Transverse colon (tissue), 4 donors: ENCODE measurements at regions not wholly inside any gene's neighbourhood (a gene's known extent, or its start where the extent isn't known, plus 50 kb on each side); places are given as distances from the start of the nearest gene placed in this dataset.

ENCODE experiments used
- DNase-seq: peaks from one replicate; pipeline ENCODE4 v3.0.0-alpha.2; 2019
- H3K27ac ChIP-seq, 4 donors: fragments of 200-600 bp; sonication (generic); 2 replicates each; pipeline ENCODE4 v1.5.1; 2016 to 2018; ENCODE audit warnings: inconsistent platforms in 4 of 4
- H3K27me3 ChIP-seq: fragments of 200-600 bp; sonication (generic); 2 replicates; pipeline ENCODE4 v1.5.1; 2017; ENCODE audit warnings: inconsistent platforms
- H3K36me3 ChIP-seq, 4 donors: fragments of 200-600 bp; sonication (generic); 2 replicates each; pipeline ENCODE4 v1.5.1; 2017 to 2019; ENCODE audit warnings: inconsistent platforms in 4 of 4
- H3K4me1 ChIP-seq, 4 donors: fragments of 200-600 bp; sonication (generic); 2 replicates each; pipeline ENCODE4 v1.5.1; 2017 to 2020; ENCODE audit warnings: inconsistent platforms in 4 of 4
- H3K4me3 ChIP-seq, 4 donors: fragments of 200-600 bp; sonication (generic); 1 replicate in 1 of 4; 2 replicates in 3 of 4; pipeline versions ENCODE4 v1.5.1 to v1.6.1; 2017 to 2019; ENCODE audit warnings: inconsistent platforms in 4 of 4
- H3K9me3 ChIP-seq, 2 donors: fragments of 200-600 bp; sonication (generic); 2 replicates each; pipeline ENCODE4 v1.5.1; 2017 to 2019; ENCODE audit warnings: inconsistent platforms in 2 of 2
- EP300 ChIP-seq: sonication (generic); formaldehyde crosslinking; IDR thresholded peaks from one replicate; pipeline ENCODE4 v1.6.1; 2017; ENCODE audit warnings: antibody characterized with exemption, low read depth
- POLR2A ChIP-seq: fragments of 450-650 bp; IDR thresholded peaks from one replicate; pipeline ENCODE4 v1.6.1; 2016; ENCODE audit warnings: antibody characterized with exemption, mild to moderate bottlenecking, moderate library complexity
- POLR2AphosphoS5 ChIP-seq, 3 donors: sonication (generic); formaldehyde crosslinking; IDR thresholded peaks; one replicate each; pipeline ENCODE4 v1.6.1; 2016; ENCODE audit warnings: antibody characterized with exemption in 3 of 3
- WGBS, 2 donors: methylation state at CpG; one replicate each; pipeline ENCODE4 v1.1.5; 2018; ENCODE audit warnings: low coverage in 1 of 2; 5-methylcytosine and 5-hydroxymethylcytosine counted together
- in situ Hi-C, 4 donors: fragments of 200-750 bp; cut with MboI; loops; one replicate each; pipeline versions ENCODE4 v1.15.0 to v1.15.1; 2017; ENCODE audit warnings: low sequenced_read_pairs in 3 of 4, low pct_ligation_motif_present in 1 of 4, low pct_unique_long_range_greater_than_20kb in 1 of 4
- intact Hi-C: fragments of 100-400 bp; cut with DNase I; formaldehyde crosslinking; loops from one replicate; pipeline ENCODE4 v1.15.1; 2023; ENCODE audit warnings: low total_unique reads
- TF ChIP-seq, protein P1 (sequence below), 5 experiments: fragments of 200-600 bp in 3 of 5; fragments of 450-650 bp in 2 of 5; sonication (generic) in 3 of 5; IDR thresholded peaks; 1 replicate in 2 of 5; 2 replicates in 3 of 5; pipeline ENCODE4 v1.5.1; 2016 to 2017; ENCODE audit warnings: antibody characterized with exemption in 5 of 5, inconsistent platforms in 3 of 5, mild to moderate bottlenecking in 2 of 5, moderate library complexity in 1 of 5

DNA sequence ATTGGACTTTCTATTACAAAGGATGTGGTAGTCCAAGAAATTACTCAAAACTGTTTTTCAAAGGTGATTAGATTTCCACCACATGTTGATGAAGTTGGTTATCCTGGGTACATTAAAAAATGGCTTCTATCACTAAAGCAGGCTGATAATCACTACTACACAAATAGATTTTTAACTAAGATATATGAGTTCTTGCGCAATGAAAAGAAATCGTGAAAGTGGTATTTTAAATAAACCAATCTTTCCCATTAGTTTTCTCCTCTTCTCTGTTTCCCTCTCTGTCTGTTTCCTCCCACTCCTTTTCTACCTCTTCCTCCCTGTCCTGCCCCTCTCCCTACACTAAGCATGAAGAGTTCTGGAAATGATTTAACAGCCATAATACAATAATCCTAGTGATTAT lies 487.9 kb upstream of the CITED2 start:
- intact Hi-C loops: no loop called here
- 77 to 86% methylated on average over 2 of the region's 2 CpGs for WGBS, 2 donors

DNA sequence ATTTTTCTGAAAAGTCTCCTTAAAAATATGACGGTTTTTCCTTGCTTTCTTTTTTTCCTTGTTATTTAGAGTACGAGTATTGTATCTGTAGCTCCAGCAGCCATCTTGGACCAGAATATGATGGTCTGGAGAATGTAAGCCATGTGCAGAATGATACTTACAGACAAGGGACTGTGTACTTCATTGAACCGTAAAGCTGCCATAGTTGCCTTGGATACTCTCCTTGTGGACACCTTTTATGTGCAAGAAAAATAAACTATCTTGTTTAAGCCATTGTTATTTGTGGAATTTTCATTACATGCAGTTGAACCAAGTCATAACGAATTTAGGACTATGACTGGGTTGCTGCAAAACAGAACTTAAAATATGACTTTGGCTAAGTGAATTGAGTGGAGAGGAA lies 485.8 kb upstream of the CITED2 start:
- no peak for DNase-seq
- Histone ChIP-seq H3K4me3 (no peak overlapping the region), H3K9me3 (no peaks in the 10 kb centered on the region), H3K27ac (peak overlapping the region in 2 of 4 donors; percentile 15 to 53), H3K27me3 (no peaks in the 10 kb centered on the region), H3K36me3 (no peaks in the 10 kb centered on the region), H3K4me1 (peaks cover 0 to 18% (median 10%) of the 10 kb centered on the region in 4 donors)
- TF ChIP-seq, protein P1, sequence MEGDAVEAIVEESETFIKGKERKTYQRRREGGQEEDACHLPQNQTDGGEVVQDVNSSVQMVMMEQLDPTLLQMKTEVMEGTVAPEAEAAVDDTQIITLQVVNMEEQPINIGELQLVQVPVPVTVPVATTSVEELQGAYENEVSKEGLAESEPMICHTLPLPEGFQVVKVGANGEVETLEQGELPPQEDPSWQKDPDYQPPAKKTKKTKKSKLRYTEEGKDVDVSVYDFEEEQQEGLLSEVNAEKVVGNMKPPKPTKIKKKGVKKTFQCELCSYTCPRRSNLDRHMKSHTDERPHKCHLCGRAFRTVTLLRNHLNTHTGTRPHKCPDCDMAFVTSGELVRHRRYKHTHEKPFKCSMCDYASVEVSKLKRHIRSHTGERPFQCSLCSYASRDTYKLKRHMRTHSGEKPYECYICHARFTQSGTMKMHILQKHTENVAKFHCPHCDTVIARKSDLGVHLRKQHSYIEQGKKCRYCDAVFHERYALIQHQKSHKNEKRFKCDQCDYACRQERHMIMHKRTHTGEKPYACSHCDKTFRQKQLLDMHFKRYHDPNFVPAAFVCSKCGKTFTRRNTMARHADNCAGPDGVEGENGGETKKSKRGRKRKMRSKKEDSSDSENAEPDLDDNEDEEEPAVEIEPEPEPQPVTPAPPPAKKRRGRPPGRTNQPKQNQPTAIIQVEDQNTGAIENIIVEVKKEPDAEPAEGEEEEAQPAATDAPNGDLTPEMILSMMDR (IDR thresholded peaks at IDR 0.05): no peak
- peak; percentile 78 for TF ChIP-seq EP300
- TF ChIP-seq POLR2A: no peak
- TF ChIP-seq POLR2AphosphoS5 (IDR thresholded peaks at IDR 0.05): peak; percentile 81 to 97 (median 84)
- intact Hi-C loops (no loop called here), in situ Hi-C loops (loop anchor here in 1 of 4 donors (25.0 kb wide), 1 partner anchor 473 kb away; no protein-coding TSS in a partner anchor)
- WGBS, 2 donors: 76 to 82% methylated on average over 4 of the region's 4 CpGs

More for the DNA sequence above, 487.9 kb upstream of the CITED2 start:
- no peak overlapping the region for H3K4me3 ChIP-seq
- H3K4me1 ChIP-seq: peaks cover 0 to 5% (median 0%) of the 10 kb centered on the region in 4 donors
- TF ChIP-seq POLR2A (no peak), EP300 (no peak), POLR2AphosphoS5 (IDR thresholded peaks at IDR 0.05) (no peak)
- TF ChIP-seq, protein P1 (IDR thresholded peaks at IDR 0.05): no peak
- H3K27me3 ChIP-seq: no peaks in the 10 kb centered on the region
- H3K36me3 ChIP-seq: no peaks in the 10 kb centered on the region
- H3K27ac ChIP-seq: no peak overlapping the region
- DNase-seq: no peak
- no peaks in the 10 kb centered on the region for H3K9me3 ChIP-seq
- in situ Hi-C loops: loop anchor here in 1 of 4 donors (25.0 kb wide), 1 partner anchor 475 kb away; no protein-coding TSS in a partner anchor

DNA sequence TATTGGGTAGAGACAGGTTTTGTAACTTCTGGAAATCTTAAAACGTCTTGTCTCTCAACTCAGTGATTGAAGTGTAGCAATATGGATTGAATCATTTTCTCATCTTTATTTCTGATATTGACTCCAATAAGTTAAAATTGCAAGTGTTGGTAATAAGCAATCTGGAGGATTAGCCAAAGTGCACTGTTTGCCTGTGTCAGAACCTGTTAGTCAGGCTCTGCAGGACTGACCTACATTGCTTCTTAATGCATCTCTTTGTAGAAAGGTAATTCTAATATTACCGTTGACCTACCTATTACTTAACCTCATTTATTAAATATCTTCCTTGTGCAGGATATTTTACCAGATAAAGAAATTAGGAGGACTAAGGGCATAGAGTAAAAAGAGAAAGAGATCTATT lies 484.0 kb upstream of the CITED2 start:
- TF ChIP-seq POLR2A (no peak), EP300 (no peak), POLR2AphosphoS5 (IDR thresholded peaks at IDR 0.05) (no peak)
- TF ChIP-seq, protein P1 (IDR thresholded peaks at IDR 0.05): no peak
- Histone ChIP-seq H3K27ac (no peak overlapping the region), H3K36me3 (no peaks in the 10 kb centered on the region), H3K9me3 (no peaks in the 10 kb centered on the region), H3K4me3 (no peak overlapping the region), H3K27me3 (no peaks in the 10 kb centered on the region), H3K4me1 (peaks cover 11 to 35% (median 17%) of the 10 kb centered on the region in 4 donors)
- DNase-seq: peak; percentile 17
- in situ Hi-C loops (loop anchor here in 1 of 4 donors (25.0 kb wide), 1 partner anchor 471 kb away; no protein-coding TSS in a partner anchor), intact Hi-C loops (loop anchor here (10.0 kb wide), 1 partner anchor 484 kb away; the partner anchor contains the start of gene CITED2)
- 43 to 69% methylated on average over 2 of the region's 2 CpGs for WGBS, 2 donors

- peak overlapping the region in 1 of 4 donors; percentile 87 for H3K27ac ChIP-seq
These were observed 482.7 kb upstream of the CITED2 start for GRCh38 chr6:139857143-139857542.

More at GRCh38 chr6:139857143-139857542, 482.7 kb upstream of the CITED2 start:
- intact Hi-C loops (loop anchor here (10.0 kb wide), 1 partner anchor 482 kb away; the partner anchor contains the start of gene CITED2), in situ Hi-C loops (loop anchor here in 1 of 4 donors (25.0 kb wide), 1 partner anchor 470 kb away; no protein-coding TSS in a partner anchor)
- Histone ChIP-seq H3K27me3 (no peaks in the 10 kb centered on the region), H3K36me3 (no peaks in the 10 kb centered on the region), H3K4me3 (no peak overlapping the region), H3K9me3 (no peaks in the 10 kb centered on the region), H3K4me1 (peaks cover 18 to 48% (median 27%) of the 10 kb centered on the region in 4 donors)
- 78 to 94% methylated on average over 2 of the region's 2 CpGs for WGBS, 2 donors
- no peak for DNase-seq
- no peak for TF ChIP-seq POLR2A
- TF ChIP-seq, protein P1 (IDR thresholded peaks at IDR 0.05): no peak
- no peak for TF ChIP-seq EP300
- TF ChIP-seq POLR2AphosphoS5 (IDR thresholded peaks at IDR 0.05): no peak
